H1 (cell line): ENCODE measurements at regions not wholly inside any gene's neighbourhood (a gene's known extent, or its start where the extent isn't known, plus 50 kb on each side); places are given as distances from the start of the nearest gene placed in this dataset.

Experiments used
- CTCF ChIP-seq, 3 experiments: IDR thresholded peaks; 1 replicate in 2 of 3; 2 replicates in 1 of 3; pipeline versions ENCODE4 v1.5.1 to v1.6.1; 2011; ENCODE audit warnings: low read length in 3 of 3, mild to moderate bottlenecking in 3 of 3, inconsistent platforms in 2 of 3, low read depth in 1 of 3, moderate library complexity in 1 of 3; ENCODE audit not compliant: insufficient read depth in 1 of 3; ENCODE audit errors: control extremely low read depth in 1 of 3
- EP300 ChIP-seq, 2 experiments: IDR thresholded peaks; 1 replicate in 1 of 2; 2 replicates in 1 of 2; pipeline ENCODE4 v1.6.1; 2011 to 2012; ENCODE audit warnings: low read depth in 2 of 2, low read length in 2 of 2, mild to moderate bottlenecking in 2 of 2, borderline replicate concordance in 1 of 2, inconsistent platforms in 1 of 2, moderate library complexity in 1 of 2
- JUN ChIP-seq: IDR thresholded peaks from 2 replicates; pipeline ENCODE4 v1.6.1; 2011; ENCODE audit warnings: low read depth, mild to moderate bottlenecking, improper control_type of control experiment, low read length
- POLR2A ChIP-seq, 2 experiments: IDR thresholded peaks; 1 replicate in 1 of 2; 2 replicates in 1 of 2; pipeline ENCODE4 v1.6.1; 2011; ENCODE audit warnings: low read depth in 2 of 2, low read length in 2 of 2, mild to moderate bottlenecking in 2 of 2; ENCODE audit errors: control extremely low read depth in 1 of 2
- SP2 ChIP-seq: IDR thresholded peaks from 2 replicates; pipeline ENCODE4 v1.6.1; 2012; ENCODE audit warnings: mild to moderate bottlenecking, low read length, inconsistent platforms

- TF ChIP-seq SP2, result no peak
- TF ChIP-seq POLR2A (IDR thresholded peaks at IDR 0.05; ENCODE audit: control extremely low read depth in 1 of 2, low read depth in 2 of 2, low read length in 2 of 2), result no peak
- no peak for TF ChIP-seq CTCF (IDR thresholded peaks at IDR 0.05; ENCODE audit: control extremely low read depth in 1 of 3, insufficient read depth in 1 of 3, low read depth in 1 of 3, low read length in 3 of 3)
- TF ChIP-seq JUN, result no peak
- no peak for TF ChIP-seq EP300 (IDR thresholded peaks at IDR 0.05; ENCODE audit: borderline replicate concordance in 1 of 2, low read depth in 2 of 2, low read length in 2 of 2)
These were observed 1035.7 kb downstream of the BCL11B start for GRCh38 chr14:98236314-98236713.
